ENCODE measurements at regions not wholly inside any gene's neighbourhood (a gene's known extent, or its start where the extent isn't known, plus 50 kb on each side); places are given as distances from the start of the nearest gene placed in this dataset.

GRCh38 chr10:78544423-78545090 lies 510.9 kb downstream of the RPS24 start:
- DNase-seq: no peak
- no peaks in the 10 kb centered on the region for H3K36me3 ChIP-seq (replicated peaks; ENCODE audit: control insufficient read depth, insufficient read depth, low read length)
- H3K27me3 ChIP-seq (ENCODE audit: control insufficient read depth, insufficient read depth, low read length): no peaks in the 10 kb centered on the region; the same call in none of the 2 replicates
- no peak overlapping the region for H3K4me3 ChIP-seq (ENCODE audit: insufficient read depth, low read depth, low read length)

GRCh38 chr10:78545756-78546155 lies 512.1 kb downstream of the RPS24 start:
- Histone ChIP-seq H3K36me3 (replicated peaks; ENCODE audit: control insufficient read depth, insufficient read depth, low read length) (no peaks in the 10 kb centered on the region), H3K27me3 (ENCODE audit: control insufficient read depth, insufficient read depth, low read length) (no peaks in the 10 kb centered on the region; the same call in none of the 2 replicates), H3K4me3 (ENCODE audit: insufficient read depth, low read depth, low read length) (no peak overlapping the region)
- DNase-seq: no peak

- no peaks in the 10 kb centered on the region; the same call in none of the 2 replicates for H3K27me3 ChIP-seq (ENCODE audit: control insufficient read depth, insufficient read depth, low read length)
- H3K36me3 ChIP-seq (replicated peaks; ENCODE audit: control insufficient read depth, insufficient read depth, low read length): no peaks in the 10 kb centered on the region
- DNase-seq: no peak
- H3K4me3 ChIP-seq (ENCODE audit: insufficient read depth, low read depth, low read length): no peak overlapping the region
Observed at GRCh38 chr10:78547397-78547796, 513.7 kb downstream of the RPS24 start.

- H3K27me3 ChIP-seq (ENCODE audit: control insufficient read depth, insufficient read depth, low read length): no peaks in the 10 kb centered on the region; the same call in 1 of the 2 replicates
- H3K36me3 ChIP-seq (replicated peaks; ENCODE audit: control insufficient read depth, insufficient read depth, low read length): no peaks in the 10 kb centered on the region
- DNase-seq: no peak
- no peak overlapping the region for H3K4me3 ChIP-seq (ENCODE audit: insufficient read depth, low read depth, low read length)
Observed at GRCh38 chr10:78547905-78548304, 514.2 kb downstream of the RPS24 start.

- no peak for DNase-seq
- H3K27me3 ChIP-seq (ENCODE audit: control insufficient read depth, insufficient read depth, low read length): no peaks in the 10 kb centered on the region; the same call in 1 of the 2 replicates
- H3K36me3 ChIP-seq (replicated peaks; ENCODE audit: control insufficient read depth, insufficient read depth, low read length): no peaks in the 10 kb centered on the region
- H3K4me3 ChIP-seq (ENCODE audit: insufficient read depth, low read depth, low read length): no peak overlapping the region
Observed at GRCh38 chr10:78548369-78548768, 514.7 kb downstream of the RPS24 start.

- no peaks in the 10 kb centered on the region; the same call in 1 of the 2 replicates for H3K27me3 ChIP-seq (ENCODE audit: control insufficient read depth, insufficient read depth, low read length)
Observed at GRCh38 chr10:78549140-78549935, 515.7 kb downstream of the RPS24 start.

GRCh38 chr10:78550090-78550489 lies 516.4 kb downstream of the RPS24 start:
- Histone ChIP-seq H3K4me3 (ENCODE audit: insufficient read depth, low read depth, low read length) (no peak overlapping the region), H3K36me3 (replicated peaks; ENCODE audit: control insufficient read depth, insufficient read depth, low read length) (no peaks in the 10 kb centered on the region), H3K27me3 (ENCODE audit: control insufficient read depth, insufficient read depth, low read length) (no peaks in the 10 kb centered on the region; the same call in 1 of the 2 replicates)
- no peak for DNase-seq

More at GRCh38 chr10:78549140-78549935, 515.7 kb downstream of the RPS24 start:
- DNase-seq: no peak
- H3K4me3 ChIP-seq (ENCODE audit: insufficient read depth, low read depth, low read length): no peak overlapping the region
- H3K36me3 ChIP-seq (replicated peaks; ENCODE audit: control insufficient read depth, insufficient read depth, low read length): no peaks in the 10 kb centered on the region

GRCh38 chr10:78550716-78551115 lies 517.1 kb downstream of the RPS24 start:
- Histone ChIP-seq H3K36me3 (replicated peaks; ENCODE audit: control insufficient read depth, insufficient read depth, low read length) (no peaks in the 10 kb centered on the region), H3K4me3 (ENCODE audit: insufficient read depth, low read depth, low read length) (no peak overlapping the region)
- DNase-seq: no peak

GRCh38 chr10:78551184-78552005 lies 517.4 kb upstream of the ZMIZ1 start:
- DNase-seq: peak; percentile 65
- no peaks in the 10 kb centered on the region; the same call in 1 of the 2 replicates for H3K27me3 ChIP-seq (ENCODE audit: control insufficient read depth, insufficient read depth, low read length)
- no peaks in the 10 kb centered on the region for H3K36me3 ChIP-seq (replicated peaks; ENCODE audit: control insufficient read depth, insufficient read depth, low read length)
- no peak overlapping the region for H3K4me3 ChIP-seq (ENCODE audit: insufficient read depth, low read depth, low read length)

More at GRCh38 chr10:78550716-78551115, 517.1 kb downstream of the RPS24 start:
- H3K27me3 ChIP-seq (ENCODE audit: control insufficient read depth, insufficient read depth, low read length): no peaks in the 10 kb centered on the region; the same call in 1 of the 2 replicates

GRCh38 chr10:78552261-78552811 lies 516.4 kb upstream of the ZMIZ1 start:
- Histone ChIP-seq H3K27me3 (ENCODE audit: control insufficient read depth, insufficient read depth, low read length) (no peaks in the 10 kb centered on the region; the same call in 1 of the 2 replicates), H3K36me3 (replicated peaks; ENCODE audit: control insufficient read depth, insufficient read depth, low read length) (no peaks in the 10 kb centered on the region), H3K4me3 (ENCODE audit: insufficient read depth, low read depth, low read length) (no peak overlapping the region)
- DNase-seq: no peak

- Histone ChIP-seq H3K4me3 (ENCODE audit: insufficient read depth, low read depth, low read length) (no peak overlapping the region), H3K27me3 (ENCODE audit: control insufficient read depth, insufficient read depth, low read length) (no peaks in the 10 kb centered on the region; the same call in 1 of the 2 replicates), H3K36me3 (replicated peaks; ENCODE audit: control insufficient read depth, insufficient read depth, low read length) (no peaks in the 10 kb centered on the region)
- no peak for DNase-seq
Observed at GRCh38 chr10:78553792-78554191, 515.0 kb upstream of the ZMIZ1 start.

GRCh38 chr10:78555128-78555527 lies 513.6 kb upstream of the ZMIZ1 start:
- no peak for DNase-seq
- Histone ChIP-seq H3K36me3 (replicated peaks; ENCODE audit: control insufficient read depth, insufficient read depth, low read length) (no peaks in the 10 kb centered on the region), H3K27me3 (ENCODE audit: control insufficient read depth, insufficient read depth, low read length) (no peaks in the 10 kb centered on the region), H3K4me3 (ENCODE audit: insufficient read depth, low read depth, low read length) (no peak overlapping the region)

GRCh38 chr10:78556705-78557432 lies 511.9 kb upstream of the ZMIZ1 start:
- Histone ChIP-seq H3K36me3 (replicated peaks; ENCODE audit: control insufficient read depth, insufficient read depth, low read length) (no peaks in the 10 kb centered on the region), H3K27me3 (ENCODE audit: control insufficient read depth, insufficient read depth, low read length) (no peaks in the 10 kb centered on the region), H3K4me3 (ENCODE audit: insufficient read depth, low read depth, low read length) (no peak overlapping the region)
- no peak for DNase-seq

All from H7 (cell line).